HG03575 (cell line): ENCODE measurements at regions not wholly inside any gene's neighbourhood (a gene's known extent, or its start where the extent isn't known, plus 50 kb on each side); places are given as distances from the start of the nearest gene placed in this dataset.
"Not testable (repeated sequence)": the region's sequence is repeated elsewhere in the genome, so short reads cannot be mapped to it uniquely, and the experiment has no call there.

Experiments
- ATAC-seq: cut with Tn5 transposase; IDR thresholded peaks from one replicate; pipeline ENCODE4 v1.9.1; 2021; ENCODE audit not compliant: unreplicated experiment, insufficient number of reproducible peaks, low FRiP score; ENCODE audit errors: extremely low read depth

DNA sequence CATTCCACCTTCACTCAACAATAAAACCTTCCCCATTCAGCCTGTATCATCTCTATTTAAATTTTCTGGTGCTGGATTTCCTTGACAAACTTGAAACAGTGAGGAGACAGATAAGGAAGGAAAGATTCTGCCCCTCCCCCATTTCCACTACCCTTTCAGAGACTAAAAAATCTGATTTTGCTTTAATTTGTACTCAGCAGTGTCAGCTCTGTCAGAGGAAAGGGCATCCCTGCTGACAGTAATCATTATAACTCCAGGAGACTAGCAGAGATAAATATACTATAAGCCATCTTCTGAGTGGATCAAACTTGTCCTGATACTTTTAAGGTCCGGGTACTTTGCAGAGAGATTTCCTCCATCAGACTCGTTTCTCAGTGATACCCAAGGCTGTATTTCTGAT lies 155.6 kb downstream of the SAMD5 start:
- ATAC-seq: no peak

DNA sequence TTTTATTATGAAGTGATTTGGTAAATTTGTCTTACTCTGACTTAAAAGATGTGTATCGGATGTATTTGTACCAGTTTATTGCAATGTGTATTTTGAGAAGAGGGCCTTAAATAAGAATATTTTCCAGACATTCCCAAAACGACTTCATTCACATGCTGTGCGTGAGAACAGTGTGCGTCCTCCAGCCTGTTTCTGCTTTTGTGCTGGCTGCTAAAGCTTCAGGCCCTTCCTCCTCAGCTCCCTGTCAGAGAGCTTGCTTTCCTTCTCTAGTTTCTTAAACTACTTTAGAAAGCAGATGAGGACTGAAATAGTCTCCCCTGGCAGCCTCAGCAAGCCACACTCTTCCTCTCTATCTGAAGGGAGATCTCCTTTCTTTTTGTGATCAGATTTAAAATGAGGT lies 157.8 kb downstream of the SAMD5 start:
- no peak for ATAC-seq

DNA sequence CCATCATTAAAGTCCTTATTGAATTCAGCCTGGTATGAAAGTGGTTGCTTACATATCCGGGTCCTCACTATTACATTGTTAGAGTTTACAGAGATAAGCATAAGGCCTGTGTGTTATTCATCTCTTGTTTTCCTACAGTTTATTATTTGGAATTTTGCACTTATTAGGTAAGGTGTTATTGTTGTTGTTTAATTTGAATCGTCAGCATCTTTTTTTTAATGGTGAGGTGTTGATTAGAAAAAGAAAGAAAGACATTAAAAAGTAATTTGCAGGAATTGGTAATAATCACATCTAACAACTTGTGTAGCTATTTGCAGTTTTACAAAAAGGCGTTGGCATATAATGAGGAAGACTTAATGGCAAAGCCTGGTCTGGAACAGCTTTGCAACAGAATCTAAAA lies 158.6 kb downstream of the SAMD5 start:
- no peak for ATAC-seq

DNA sequence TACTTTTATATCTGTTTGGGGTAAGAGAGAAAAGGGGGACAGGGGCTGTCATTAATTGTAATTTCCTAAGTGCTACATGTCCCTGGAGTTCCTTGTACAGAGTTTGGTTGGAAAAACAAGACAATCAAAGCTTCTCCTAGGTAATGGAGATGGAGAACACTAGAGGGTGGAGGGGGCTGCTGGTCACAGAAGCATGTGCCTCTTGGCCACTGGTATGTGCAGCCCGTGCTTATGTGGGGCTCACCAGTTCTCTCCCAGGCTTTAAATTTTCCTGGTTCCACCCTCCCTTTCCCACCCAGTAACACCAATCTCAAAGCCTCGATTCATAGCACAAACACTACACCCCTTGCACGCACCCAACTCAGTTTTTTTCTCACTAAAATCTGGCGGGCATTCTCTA lies 165.6 kb downstream of the SAMD5 start:
- no peak for ATAC-seq

DNA sequence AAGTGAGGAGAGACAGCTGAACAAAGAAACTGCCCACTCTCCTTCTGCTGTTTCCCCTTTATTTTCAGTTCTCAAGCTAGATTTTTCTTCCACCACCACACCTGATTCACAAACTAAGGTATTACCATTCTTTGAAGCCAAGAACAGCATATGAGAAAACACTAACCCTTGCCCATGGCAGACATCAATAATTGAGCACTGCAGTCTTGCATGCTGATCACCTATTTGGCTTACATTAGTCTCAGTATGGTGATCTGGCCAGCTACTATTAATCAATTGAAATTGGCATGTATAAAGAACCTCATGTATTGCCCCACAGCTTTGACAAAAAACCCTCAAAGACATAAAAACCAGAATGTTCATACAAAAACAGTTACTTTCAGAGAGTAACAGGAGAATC lies 166.3 kb downstream of the SAMD5 start:
- no peak for ATAC-seq

DNA sequence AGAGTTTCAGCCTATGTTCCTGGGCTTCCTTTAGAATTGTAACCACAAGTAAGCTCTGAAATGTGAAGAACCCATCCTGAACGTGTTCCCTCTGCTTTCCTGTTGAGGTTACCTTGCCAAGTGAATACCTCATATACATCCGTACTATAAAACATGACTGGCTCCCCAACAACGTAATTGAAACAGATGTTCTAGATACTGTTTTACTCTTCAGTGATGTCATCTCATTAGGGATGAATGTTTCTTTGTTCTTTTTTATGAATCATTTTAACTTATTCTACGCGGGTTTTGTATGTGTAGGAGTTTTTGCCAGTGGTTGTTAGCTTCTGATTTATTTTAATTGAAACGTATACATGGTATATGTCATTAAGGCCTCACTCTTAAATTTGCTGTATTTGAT lies 166.8 kb downstream of the SAMD5 start:
- no peak for ATAC-seq

DNA sequence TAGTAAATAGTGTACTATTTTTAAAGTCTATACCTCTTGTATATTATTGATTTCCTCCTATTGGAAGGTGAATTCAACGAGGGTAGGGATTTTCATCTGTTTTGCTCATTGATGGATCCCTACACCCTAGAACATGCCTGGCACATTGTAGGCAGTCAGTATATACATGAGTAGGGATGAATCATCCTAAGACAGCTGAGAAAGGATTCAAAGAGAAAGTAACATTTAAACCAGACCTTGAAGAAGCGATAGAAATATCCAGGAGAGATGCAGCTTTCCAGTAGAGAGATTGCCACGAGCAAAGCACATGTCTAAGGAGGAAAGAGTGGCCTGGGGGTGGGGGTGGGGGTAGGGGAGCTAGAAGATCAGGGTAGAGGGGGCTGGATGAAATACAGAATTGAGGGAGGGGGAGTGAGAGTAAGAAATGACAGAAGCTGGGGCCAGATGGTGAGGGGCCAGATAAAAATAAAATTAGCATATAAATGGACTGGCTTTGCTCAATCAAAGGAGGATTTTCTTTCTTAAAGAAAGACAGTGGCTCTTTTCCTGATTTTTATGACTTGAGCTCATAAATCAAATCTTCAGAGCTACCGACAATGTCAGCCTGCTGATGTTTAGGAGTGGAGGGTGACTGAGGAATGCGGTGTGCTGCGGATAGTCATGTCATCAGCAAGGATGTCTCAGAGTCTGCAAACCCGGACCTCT lies 168.2 kb downstream of the SAMD5 start:
- no peak for ATAC-seq

DNA sequence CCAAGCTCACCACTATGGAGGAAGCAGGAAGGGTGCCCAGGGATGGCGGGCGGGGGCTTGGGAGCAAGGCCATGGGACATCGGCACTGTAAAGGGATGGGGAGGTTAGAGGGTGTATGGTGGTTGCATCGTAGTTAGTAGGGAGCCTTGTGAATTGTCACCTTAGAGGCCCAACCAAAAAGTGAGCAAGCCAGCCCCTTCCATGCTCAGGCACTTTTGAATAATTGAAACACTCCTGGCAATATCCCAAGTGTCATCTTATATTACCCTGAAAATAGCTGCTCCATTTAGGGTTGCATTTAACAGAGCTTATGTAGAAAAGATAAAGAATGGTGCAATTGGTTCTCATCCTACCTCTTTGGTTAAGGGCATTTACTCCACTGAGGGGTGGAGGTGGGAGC lies 169.2 kb downstream of the SAMD5 start:
- ATAC-seq: no peak

DNA sequence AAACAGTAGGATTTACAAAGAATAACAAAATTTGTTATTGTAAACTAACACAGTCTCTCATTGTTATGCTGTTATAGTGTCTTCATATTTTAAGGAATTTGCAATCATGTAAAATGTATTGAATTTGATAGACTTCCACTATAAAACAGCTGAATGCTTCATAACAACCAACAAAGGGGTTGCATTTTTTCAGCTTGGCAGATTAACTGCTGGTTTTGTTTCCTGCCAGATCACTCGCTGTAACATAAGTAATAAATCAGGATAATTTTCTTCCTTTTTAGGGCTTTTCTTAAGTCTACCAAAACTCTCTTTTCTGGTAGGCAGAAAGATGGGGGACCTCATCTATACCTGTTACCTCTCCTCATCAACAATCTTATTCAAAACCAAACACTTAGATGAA lies 169.8 kb downstream of the SAMD5 start:
- ATAC-seq: no peak

DNA sequence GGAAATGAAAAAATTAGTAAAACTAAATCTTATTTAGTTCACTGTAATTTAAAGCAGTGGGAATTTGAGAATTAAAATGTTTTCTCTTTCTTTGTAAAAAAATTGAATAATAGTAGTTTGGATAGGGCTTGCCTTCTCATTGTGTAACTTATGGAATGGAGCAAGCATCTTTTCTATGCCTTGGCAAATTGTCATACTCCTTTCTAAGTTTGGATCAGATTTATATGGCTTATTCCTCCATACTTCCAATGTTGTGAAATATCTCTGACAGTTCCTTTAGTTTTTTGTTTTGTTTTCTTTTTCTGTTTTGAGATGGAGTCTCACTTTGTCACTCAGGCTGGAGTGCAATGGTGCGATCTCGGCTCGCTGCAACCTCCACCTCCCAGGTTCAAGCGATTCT lies 176.4 kb downstream of the SAMD5 start:
- ATAC-seq: no peak

DNA sequence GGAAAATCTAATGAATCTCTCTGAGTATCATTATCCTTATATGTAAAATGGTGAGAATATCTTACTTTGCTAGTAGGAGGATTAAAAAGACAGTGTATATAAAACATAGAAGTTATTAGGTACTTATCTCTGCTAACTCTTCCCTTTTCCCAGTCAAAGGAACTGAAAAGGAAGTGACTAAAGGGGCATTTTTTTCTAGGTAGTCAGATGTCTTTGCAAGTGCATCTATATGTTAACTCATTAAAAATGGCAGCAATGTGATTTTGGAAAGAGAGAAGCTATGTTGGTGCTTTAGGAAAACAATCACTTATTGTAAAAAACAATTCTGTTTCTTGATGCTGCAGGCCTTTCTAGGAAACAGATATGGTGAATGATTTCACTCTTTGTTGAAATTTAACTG lies 180.9 kb downstream of the SAMD5 start:
- no peak for ATAC-seq

DNA sequence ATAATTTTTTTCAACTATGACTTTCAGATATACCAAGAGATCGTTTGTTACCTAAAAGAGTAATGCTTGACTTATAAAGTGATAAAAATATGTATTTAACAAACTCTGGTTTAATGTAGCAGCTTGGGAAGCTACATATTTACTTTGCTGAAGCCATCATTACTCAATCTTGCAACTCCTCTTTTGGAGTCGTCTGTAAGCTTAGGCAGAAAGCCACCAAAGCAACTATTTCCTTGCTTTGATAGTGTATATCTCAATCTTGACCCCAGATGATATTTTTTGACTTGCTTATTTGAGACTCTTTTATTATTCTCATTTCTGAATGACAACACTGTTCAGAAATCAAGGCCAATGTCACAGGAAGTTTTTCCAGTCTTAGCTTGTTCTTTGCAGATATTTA lies 183.0 kb downstream of the SAMD5 start:
- ATAC-seq: no peak

DNA sequence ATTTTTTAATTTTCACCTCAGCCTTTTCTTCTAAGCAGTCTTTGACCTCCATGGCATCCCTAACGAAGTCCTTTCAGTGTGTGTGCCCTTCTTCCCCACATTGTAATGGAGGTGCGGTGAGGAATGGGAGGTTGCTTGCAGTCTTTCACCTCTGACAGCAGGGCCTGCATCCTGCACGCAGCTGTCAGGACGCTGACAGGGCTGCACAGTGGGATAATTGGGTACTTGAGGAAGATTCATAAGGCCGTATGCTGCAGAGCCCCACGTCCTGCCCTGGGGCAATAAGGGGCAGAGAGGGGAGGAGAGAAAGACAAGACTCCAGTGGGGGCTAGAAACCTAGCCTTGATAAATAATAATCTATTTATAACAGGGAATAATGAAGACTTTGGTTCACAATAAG lies 184.7 kb downstream of the SAMD5 start:
- no peak for ATAC-seq

DNA sequence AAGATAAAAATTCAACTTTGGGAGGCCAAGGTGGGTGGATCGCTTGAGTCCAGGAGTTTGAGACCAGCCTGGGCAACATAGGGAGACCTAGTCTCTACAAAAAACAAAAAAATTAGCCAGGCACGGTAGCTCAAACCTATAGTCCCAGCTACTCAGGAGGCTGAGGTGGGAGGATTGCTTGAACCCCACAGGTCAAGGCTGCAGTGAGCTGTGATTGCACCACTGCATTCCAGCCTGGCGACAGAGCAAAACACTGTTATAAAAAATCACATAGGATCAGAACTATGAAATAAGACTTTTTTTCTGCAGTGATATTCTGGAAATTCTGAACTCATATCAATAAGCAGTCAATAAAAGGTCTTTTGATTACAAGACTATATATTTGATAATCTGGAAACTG lies 186.1 kb downstream of the SAMD5 start:
- ATAC-seq: not testable (repeated sequence)

DNA sequence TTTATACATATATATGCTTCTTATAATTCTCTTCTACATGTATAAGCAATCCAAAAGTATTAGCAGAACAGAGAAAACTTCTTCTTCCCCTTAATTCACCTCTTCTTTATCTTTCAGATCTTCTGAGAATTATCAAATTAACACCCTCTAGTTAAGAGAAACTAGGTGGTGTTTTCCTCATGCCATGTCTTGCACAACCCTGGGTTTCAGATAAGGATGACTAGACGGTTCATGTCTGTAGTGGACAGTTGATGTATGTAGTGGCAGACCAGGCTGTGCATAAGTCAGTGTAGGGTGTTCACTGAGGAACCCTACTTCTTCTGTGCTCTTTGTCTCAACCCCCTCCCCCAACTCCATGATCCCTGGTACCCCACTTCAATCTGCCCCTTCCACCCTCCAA lies 187.3 kb downstream of the SAMD5 start:
- no peak for ATAC-seq

DNA sequence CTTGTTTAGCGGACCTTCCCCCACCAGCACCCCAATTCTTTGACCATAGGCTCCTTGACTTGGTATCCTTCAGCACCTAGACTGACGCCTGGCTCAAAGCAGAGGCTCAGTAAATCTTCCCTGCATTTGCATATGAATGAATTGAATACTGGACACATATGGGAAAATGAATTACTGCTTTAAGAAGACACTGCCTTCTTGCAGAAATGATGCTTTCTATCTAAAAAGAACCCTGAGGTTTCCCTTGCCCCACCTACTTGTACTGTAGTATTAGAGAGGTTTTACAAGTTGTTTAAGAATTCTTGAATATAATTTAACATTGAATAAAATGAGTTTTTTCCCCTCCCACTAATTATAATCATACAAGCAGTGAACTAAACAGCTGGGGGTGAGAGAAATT lies 190.7 kb downstream of the SAMD5 start:
- ATAC-seq: no peak

DNA sequence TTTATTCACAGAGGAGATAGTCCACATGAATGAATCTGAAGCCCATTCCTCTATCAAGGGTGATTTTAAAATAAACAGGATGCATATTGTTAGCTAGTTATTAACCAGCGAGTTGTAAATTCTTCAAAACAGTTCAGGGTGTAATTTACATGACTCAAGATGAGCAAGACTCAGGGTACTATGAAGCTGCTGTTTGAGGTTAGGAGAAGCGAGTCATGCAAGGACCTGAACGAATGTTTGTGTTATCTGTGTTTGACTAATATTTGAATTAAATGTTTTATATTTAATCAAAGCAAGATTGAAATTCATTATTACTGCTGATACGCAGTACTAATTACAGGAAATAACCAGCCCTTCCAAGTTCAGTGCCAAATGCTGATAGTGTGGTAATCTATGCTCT lies 191.1 kb downstream of the SAMD5 start:
- ATAC-seq: no peak

DNA sequence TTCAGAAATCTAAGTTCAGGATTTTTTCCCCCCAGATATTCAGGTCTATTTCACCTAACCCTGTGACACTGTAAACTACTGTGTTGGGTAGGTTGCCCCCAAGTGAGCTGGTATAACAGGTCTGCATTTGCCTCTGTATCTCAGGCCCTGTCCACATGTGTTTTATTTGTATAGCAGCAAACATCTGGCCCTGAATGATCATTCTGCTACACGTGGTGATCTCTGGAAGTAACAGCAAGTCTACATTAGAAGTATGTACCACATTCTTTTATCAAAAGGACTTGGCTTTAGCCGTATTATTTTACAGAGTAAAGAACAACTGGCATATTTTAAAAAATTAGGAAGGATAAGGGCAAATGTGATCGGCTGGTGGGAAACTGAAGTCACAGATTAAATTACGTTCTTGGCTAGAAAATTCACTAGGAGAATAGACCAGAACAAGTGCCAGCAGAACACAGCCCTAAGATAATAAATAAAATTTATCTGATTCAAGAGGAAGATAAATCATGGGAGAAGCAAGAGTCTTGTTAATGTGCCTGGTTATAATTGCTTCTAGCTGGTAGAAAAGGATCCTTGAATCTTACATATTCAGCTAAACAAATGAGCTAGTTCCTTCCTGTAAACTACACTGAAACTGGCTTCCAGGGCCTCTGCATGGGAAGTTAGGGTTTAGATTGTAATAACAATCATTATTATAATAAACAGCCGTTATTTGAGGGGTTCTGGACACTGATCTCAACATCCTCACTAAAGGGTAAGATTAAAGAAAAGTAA lies 192.1 kb downstream of the SAMD5 start:
- no peak for ATAC-seq

DNA sequence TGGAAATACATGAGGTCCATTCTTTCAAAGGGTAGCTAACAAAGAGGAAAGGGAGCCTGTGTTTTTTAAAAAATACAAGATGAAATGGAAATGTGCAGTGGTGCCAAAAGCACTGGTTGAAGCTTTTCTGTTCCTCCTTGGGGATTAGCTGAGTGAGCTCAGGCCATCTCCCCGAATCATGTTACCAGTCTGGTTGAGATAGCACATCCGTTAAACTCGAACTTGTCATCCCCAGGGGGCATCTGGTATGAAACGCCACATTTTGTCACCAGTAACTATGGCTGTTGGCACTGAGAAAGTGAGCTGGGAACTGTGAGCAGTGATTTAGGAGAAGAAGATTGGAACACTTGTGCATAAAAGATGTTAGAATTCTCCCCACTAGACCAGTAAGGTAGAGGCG lies 196.2 kb downstream of the SAMD5 start:
- ATAC-seq: no peak

DNA sequence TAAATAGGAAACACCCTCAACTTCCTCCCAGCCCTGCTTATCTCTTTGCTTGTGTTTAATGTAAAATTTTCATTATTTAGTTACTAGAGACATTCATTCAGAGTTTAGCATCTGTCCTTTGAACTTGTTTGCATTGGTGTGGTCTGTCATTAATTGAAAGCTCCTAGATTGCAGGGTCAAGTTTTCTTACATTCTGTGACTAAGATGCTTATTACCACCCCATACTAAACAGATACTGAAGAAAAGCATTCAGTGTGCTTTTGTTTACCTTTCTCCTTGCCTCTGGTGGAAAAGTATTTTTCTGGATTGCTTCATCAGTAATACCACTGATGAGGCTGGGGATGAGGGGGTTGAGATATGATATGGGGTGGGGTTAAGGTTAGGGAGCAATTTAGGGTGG lies 199.0 kb downstream of the SAMD5 start:
- ATAC-seq: no peak

DNA sequence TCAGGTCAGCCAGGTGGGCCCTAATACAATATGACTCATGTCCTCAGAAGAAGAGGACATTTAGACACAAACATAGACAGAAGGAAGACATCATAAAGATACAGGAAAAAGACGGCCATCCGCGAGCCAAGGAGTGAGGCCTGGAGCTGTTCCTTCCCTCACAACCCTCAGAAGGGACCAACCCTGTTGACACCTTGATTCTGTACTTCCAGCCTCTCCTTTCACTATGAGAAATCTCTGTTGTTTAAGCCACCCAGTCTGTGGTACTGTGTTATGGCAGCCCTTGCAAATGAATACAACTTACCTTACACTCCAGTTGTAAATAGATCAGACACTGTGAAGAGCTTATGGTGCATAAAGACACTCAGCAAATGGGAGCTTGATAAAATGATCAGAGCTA lies 199.7 kb downstream of the SAMD5 start:
- no peak for ATAC-seq
